K562 (cell line): ENCODE measurements at regions not wholly inside any gene's neighbourhood (a gene's known extent, or its start where the extent isn't known, plus 50 kb on each side); places are given as distances from the start of the nearest gene placed in this dataset.

Experiments used
- ATAC-seq: fragments of 200-7000 bp; cut with Tn5 transposase; 3 replicates; pipeline ENCODE4 v1.9.1; 2020; ENCODE audit warnings: moderate library complexity
- BruUV-seq: library from RNA; stranded (reverse); fragments of 400-500 nt; replicated peaks from 2 replicates; lab custom pipeline; 2021; lab: Mats Ljungman, UMichigan
- CTCF ChIA-PET: fragments of 300-600 bp; formaldehyde crosslinking; extraction: SDS; loops from one replicate; lab custom pipeline; 2021; ENCODE audit warnings: low intra/inter-chr PET ratio; lab: Yijun Ruan, JAX
- POLR2A ChIA-PET: fragments of 300-600, 350-650 bp; sonication (Branson Sonifier 250); formaldehyde crosslinking; extraction: SDS; loops from one replicate; lab custom pipeline; 2021; ENCODE audit warnings: antibody characterized with exemption, inconsistent platforms; lab: Yijun Ruan, JAX
- DNase-seq, 4 experiments: peaks; one replicate each; pipeline versions ENCODE4 v3.0.0 to v3.0.0-alpha.2; 2011 to 2018; ENCODE audit warnings: low spot score in 3 of 4, mixed read lengths in 3 of 4; ENCODE audit errors: extremely low read depth in 1 of 4
- FAIRE-seq: peaks from 2 replicates; lab custom pipeline; 2011; peaks lifted over from hg19 to GRCh38; lab: Jason Lieb, UNC
- H2AFZ ChIP-seq: 2 replicates; pipeline ENCODE4 v1.6.0; 2011; ENCODE audit warnings: low read depth, low read length, control low read depth, inconsistent platforms
- H3K27ac ChIP-seq: fragments of 200-600 bp; 3 replicates; pipeline ENCODE4 v1.8.0; 2011; ENCODE audit warnings: low read depth, mild to moderate bottlenecking, control low read depth, inconsistent platforms, low read length, moderate library complexity, mixed read lengths; ENCODE audit errors: extremely low read depth
- H3K27me3 ChIP-seq, 2 experiments: fragments of 300-600 bp in 1 of 2; 2 replicates in 1 of 2; 3 replicates in 1 of 2; pipeline versions ENCODE4 v1.6.0 to v1.8.0; 2011; ENCODE audit warnings: inconsistent platforms in 2 of 2, low read length in 2 of 2, mild to moderate bottlenecking in 1 of 2, mixed read lengths in 1 of 2, moderate library complexity in 1 of 2; ENCODE audit not compliant: control insufficient read depth in 2 of 2, insufficient read depth in 2 of 2
- H3K36me3 ChIP-seq: fragments of 300-600 bp; 3 replicates; pipeline ENCODE4 v1.8.0; 2011; ENCODE audit warnings: mild to moderate bottlenecking, low read length, inconsistent platforms; ENCODE audit not compliant: control insufficient read depth, insufficient read depth
- H3K4me1 ChIP-seq, 2 experiments: fragments of 200-600 bp in 1 of 2; replicated peaks in 1 of 2; 2 replicates in 1 of 2; 3 replicates in 1 of 2; pipeline versions ENCODE4 v1.5.1 to v1.8.0; 2011; ENCODE audit warnings: inconsistent platforms in 2 of 2, low read length in 2 of 2, mild to moderate bottlenecking in 1 of 2, mixed read lengths in 1 of 2, moderate library complexity in 1 of 2; ENCODE audit not compliant: control insufficient read depth in 2 of 2, insufficient read depth in 2 of 2
- H3K4me2 ChIP-seq: 2 replicates; pipeline ENCODE4 v1.6.1; 2011; ENCODE audit warnings: low read length, control low read depth, inconsistent platforms, mixed read lengths; ENCODE audit not compliant: insufficient read depth
- H3K4me3 ChIP-seq: fragments of 200-600 bp; sonication (generic), shearing (Covaris generic); 2 replicates; pipeline ENCODE4 v1.5.1; 2016; ENCODE audit warnings: control low read depth, inconsistent platforms
- H3K79me2 ChIP-seq: fragments of 200-600 bp; 3 replicates; pipeline ENCODE4 v1.8.0; 2011; ENCODE audit warnings: low read length, inconsistent platforms; ENCODE audit not compliant: control insufficient read depth, insufficient read depth
- H3K9ac ChIP-seq, 2 experiments: 2 replicates each; pipeline versions ENCODE4 v1.6.0 to v1.6.1; 2011; ENCODE audit warnings: low read depth in 2 of 2, low read length in 2 of 2, control low read depth in 1 of 2, inconsistent platforms in 1 of 2, mild to moderate bottlenecking in 1 of 2, mixed read lengths in 1 of 2; ENCODE audit not compliant: insufficient read depth in 1 of 2
- H3K9me1 ChIP-seq: one replicate; pipeline ENCODE4 v1.6.0; 2011; ENCODE audit warnings: inconsistent platforms, mild to moderate bottlenecking, low read length, moderate library complexity; ENCODE audit not compliant: control insufficient read depth, insufficient read depth
- H3K9me3 ChIP-seq: replicated peaks from 2 replicates; pipeline ENCODE4 v1.5.1; 2011; ENCODE audit warnings: low read depth, low read length, inconsistent platforms; ENCODE audit not compliant: control insufficient read depth, insufficient read depth
- H4K20me1 ChIP-seq: replicated peaks from 2 replicates; pipeline ENCODE4 v1.6.1; 2011; ENCODE audit warnings: low read length, inconsistent platforms, mixed read lengths; ENCODE audit not compliant: control insufficient read depth, insufficient read depth
- ARNT ChIP-seq, 2 experiments: fragments of 450-650 bp; IDR thresholded peaks; 2 replicates each; pipeline ENCODE4 v1.6.1; 2016; ENCODE audit warnings: mild to moderate bottlenecking in 1 of 2
- CEBPG ChIP-seq, 3 experiments: fragments of 200-800 bp in 1 of 3; sonication (Bioruptor generic) in 1 of 3; sonication (generic) in 1 of 3; formaldehyde crosslinking in 1 of 3; IDR thresholded peaks in 2 of 3; conservative IDR thresholded peaks in 1 of 3; 2 replicates each; pipeline versions ENCODE4 v1.6.1 to v1.8.0; 2016 to 2022; ENCODE audit warnings: missing compliant biosample characterization in 2 of 3, missing genetic modification characterization in 2 of 3, mild to moderate bottlenecking in 1 of 3, missing genetic modification reagents in 1 of 3
- FUS ChIP-seq: fragments of 200-400 bp; formaldehyde crosslinking; optimal IDR thresholded peaks from 2 replicates; pipeline ENCODE3; 2017; ENCODE audit warnings: low read depth, low read length
- HNRNPUL1 ChIP-seq: fragments of 200-400 bp; formaldehyde crosslinking; IDR thresholded peaks from 2 replicates; pipeline ENCODE4 v1.6.1; 2017; ENCODE audit warnings: low read length
- RFX1 ChIP-seq: fragments of 450-650 bp; IDR thresholded peaks from 2 replicates; pipeline ENCODE4 v1.6.1; 2016; ENCODE audit warnings: mild to moderate bottlenecking, moderate library complexity
- SMAD1 ChIP-seq: fragments of 150-350 bp; IDR thresholded peaks from 2 replicates; pipeline ENCODE4 v1.6.1; 2014; ENCODE audit warnings: low read length, low read depth; ENCODE audit not compliant: partially characterized antibody
- SP1 ChIP-seq: sonication (generic); formaldehyde crosslinking; IDR thresholded peaks from 2 replicates; pipeline ENCODE4 v1.8.1; 2022; ENCODE audit warnings: mild to moderate bottlenecking, missing genetic modification reagents
- WGBS: fragments of 100-300 bp; shearing (Covaris generic); methylation state at CpG from one replicate; pipeline ENCODE4 v1.1.6; 2016; ENCODE audit warnings: low coverage, mixed read lengths; ENCODE audit not compliant: insufficient coverage; ENCODE audit errors: missing lambda C conversion rate; 5-methylcytosine and 5-hydroxymethylcytosine counted together
- in situ Hi-C: fragments of 300-500 bp; cut with MboI; formaldehyde crosslinking; loops from 4 replicates; pipeline ENCODE4 v1.15.0; 2018; ENCODE audit warnings: inconsistent platforms, mixed read lengths
- intact Hi-C: fragments of 100-400 bp; cut with micrococcal nuclease; formaldehyde crosslinking; loops from 2 replicates; pipeline ENCODE4 v1.14.2; 2022
- TF ChIP-seq, protein P1 (sequence below), 2 experiments: fragments of 450-650 bp in 1 of 2; sonication (generic) in 1 of 2; formaldehyde crosslinking; conservative IDR thresholded peaks; 2 replicates each; pipeline versions ENCODE4 v1.4.0 to v1.8.1; 2020 to 2022; ENCODE audit warnings: mild to moderate bottlenecking in 1 of 2, missing genetic modification reagents in 1 of 2
- TF ChIP-seq, protein P2 (sequence below): fragments of 250-450 bp; sonication (Bioruptor Pico); IDR thresholded peaks from 2 replicates; pipeline ENCODE4 v1.5.0; 2020; ENCODE audit warnings: mild to moderate bottlenecking, borderline replicate concordance
- TF ChIP-seq, protein P3 (sequence below): sonication (generic); formaldehyde crosslinking; IDR thresholded peaks from 2 replicates; pipeline ENCODE4 v1.8.0; 2022; ENCODE audit warnings: mild to moderate bottlenecking, low read depth, missing genetic modification reagents
- TF ChIP-seq, protein P4 (sequence below), 2 experiments: fragments of 200-800 bp in 1 of 2; sonication (Bioruptor generic) in 1 of 2; sonication (generic) in 1 of 2; formaldehyde crosslinking in 1 of 2; IDR thresholded peaks in 1 of 2; conservative IDR thresholded peaks in 1 of 2; 2 replicates each; pipeline versions ENCODE4 v1.5.0 to v1.6.1; 2016 to 2020; ENCODE audit warnings: missing compliant biosample characterization in 1 of 2, missing genetic modification characterization in 1 of 2, missing genetic modification reagents in 1 of 2
- TF ChIP-seq, protein P5 (sequence below): fragments of 450-650 bp; IDR thresholded peaks from 2 replicates; pipeline ENCODE4 v1.6.1; 2017; ENCODE audit warnings: mild to moderate bottlenecking, moderate library complexity
- TF ChIP-seq, protein P6 (sequence below): fragments of 250-450 bp; sonication (Bioruptor Pico); IDR thresholded peaks from 2 replicates; pipeline ENCODE4 v1.8.0; 2021; ENCODE audit warnings: moderate library complexity, mild to moderate bottlenecking, inconsistent platforms

DNA sequence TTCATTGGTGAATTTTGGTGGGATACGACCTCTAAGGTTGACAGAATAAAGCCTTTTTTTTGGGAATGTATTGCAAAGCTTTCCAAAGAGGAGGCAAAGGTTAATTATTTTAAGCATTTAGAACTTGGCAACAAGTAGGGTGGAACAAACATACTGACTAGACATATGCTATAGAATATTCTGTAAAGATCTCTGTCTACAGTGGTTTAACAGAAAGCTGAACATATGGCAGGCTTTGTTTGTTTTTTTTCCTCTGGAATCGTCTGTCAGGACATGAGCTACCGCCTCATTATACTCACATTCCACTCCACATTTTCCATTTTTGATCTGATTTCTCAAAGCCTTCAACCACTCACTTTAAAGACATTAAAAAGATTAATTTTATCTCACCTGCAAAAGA is 153.4 kb upstream of the PELI2 start:
- no peaks in the 10 kb centered on the region for H3K4me1 ChIP-seq
- POLR2A ChIA-PET = no interaction called here
- intact Hi-C loops (no loop called here), in situ Hi-C loops (no loop called here)
- no peaks in the 10 kb centered on the region for H3K9me3 ChIP-seq
- H3K27ac ChIP-seq = no peak overlapping the region
- no peaks in the 10 kb centered on the region for H3K79me2 ChIP-seq
- H3K4me3 ChIP-seq = no peak overlapping the region
- no peak overlapping the region for H2AFZ ChIP-seq
- FAIRE-seq (no peak), DNase-seq (no peak), ATAC-seq (no peak)
- no peak overlapping the region for H3K9ac ChIP-seq
- no peak overlapping the region for H3K4me2 ChIP-seq
- H3K27me3 ChIP-seq = no peaks in the 10 kb centered on the region; a peak in 1 of 5 replicates
- H3K36me3 ChIP-seq = no peaks in the 10 kb centered on the region
- CTCF ChIA-PET = no interaction called here
- no peaks in the 10 kb centered on the region for H4K20me1 ChIP-seq
- BruUV-seq = no TSS peak
- WGBS = 3% methylated on average over 3 of the region's 3 CpGs
- no peaks in the 10 kb centered on the region for H3K9me1 ChIP-seq
- TF ChIP-seq, protein P1, sequence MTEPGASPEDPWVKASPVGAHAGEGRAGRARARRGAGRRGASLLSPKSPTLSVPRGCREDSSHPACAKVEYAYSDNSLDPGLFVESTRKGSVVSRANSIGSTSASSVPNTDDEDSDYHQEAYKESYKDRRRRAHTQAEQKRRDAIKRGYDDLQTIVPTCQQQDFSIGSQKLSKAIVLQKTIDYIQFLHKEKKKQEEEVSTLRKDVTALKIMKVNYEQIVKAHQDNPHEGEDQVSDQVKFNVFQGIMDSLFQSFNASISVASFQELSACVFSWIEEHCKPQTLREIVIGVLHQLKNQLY (CRISPR knock-in tag; conservative IDR thresholded peaks at IDR 0.05) = no peak
- no peak for TF ChIP-seq RFX1
- TF ChIP-seq, protein P2, sequence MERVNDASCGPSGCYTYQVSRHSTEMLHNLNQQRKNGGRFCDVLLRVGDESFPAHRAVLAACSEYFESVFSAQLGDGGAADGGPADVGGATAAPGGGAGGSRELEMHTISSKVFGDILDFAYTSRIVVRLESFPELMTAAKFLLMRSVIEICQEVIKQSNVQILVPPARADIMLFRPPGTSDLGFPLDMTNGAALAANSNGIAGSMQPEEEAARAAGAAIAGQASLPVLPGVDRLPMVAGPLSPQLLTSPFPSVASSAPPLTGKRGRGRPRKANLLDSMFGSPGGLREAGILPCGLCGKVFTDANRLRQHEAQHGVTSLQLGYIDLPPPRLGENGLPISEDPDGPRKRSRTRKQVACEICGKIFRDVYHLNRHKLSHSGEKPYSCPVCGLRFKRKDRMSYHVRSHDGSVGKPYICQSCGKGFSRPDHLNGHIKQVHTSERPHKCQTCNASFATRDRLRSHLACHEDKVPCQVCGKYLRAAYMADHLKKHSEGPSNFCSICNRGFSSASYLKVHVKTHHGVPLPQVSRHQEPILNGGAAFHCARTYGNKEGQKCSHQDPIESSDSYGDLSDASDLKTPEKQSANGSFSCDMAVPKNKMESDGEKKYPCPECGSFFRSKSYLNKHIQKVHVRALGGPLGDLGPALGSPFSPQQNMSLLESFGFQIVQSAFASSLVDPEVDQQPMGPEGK = no peak
- TF ChIP-seq HNRNPUL1 = no peak
- no peak for TF ChIP-seq ARNT (IDR thresholded peaks at IDR 0.05)
- TF ChIP-seq SMAD1 = no peak
- no peak for TF ChIP-seq CEBPG (CRISPR knock-in tag; IDR thresholded peaks at IDR 0.05)
- no peak for TF ChIP-seq CEBPG (tag; conservative IDR thresholded peaks at IDR 0.05 in 1 of 2, IDR thresholded peaks at IDR 0.05 in 1 of 2)
- TF ChIP-seq, protein P3, sequence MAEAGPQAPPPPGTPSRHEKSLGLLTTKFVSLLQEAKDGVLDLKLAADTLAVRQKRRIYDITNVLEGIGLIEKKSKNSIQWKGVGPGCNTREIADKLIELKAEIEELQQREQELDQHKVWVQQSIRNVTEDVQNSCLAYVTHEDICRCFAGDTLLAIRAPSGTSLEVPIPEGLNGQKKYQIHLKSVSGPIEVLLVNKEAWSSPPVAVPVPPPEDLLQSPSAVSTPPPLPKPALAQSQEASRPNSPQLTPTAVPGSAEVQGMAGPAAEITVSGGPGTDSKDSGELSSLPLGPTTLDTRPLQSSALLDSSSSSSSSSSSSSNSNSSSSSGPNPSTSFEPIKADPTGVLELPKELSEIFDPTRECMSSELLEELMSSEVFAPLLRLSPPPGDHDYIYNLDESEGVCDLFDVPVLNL (CRISPR knock-in tag) = no peak
- TF ChIP-seq, protein P4, sequence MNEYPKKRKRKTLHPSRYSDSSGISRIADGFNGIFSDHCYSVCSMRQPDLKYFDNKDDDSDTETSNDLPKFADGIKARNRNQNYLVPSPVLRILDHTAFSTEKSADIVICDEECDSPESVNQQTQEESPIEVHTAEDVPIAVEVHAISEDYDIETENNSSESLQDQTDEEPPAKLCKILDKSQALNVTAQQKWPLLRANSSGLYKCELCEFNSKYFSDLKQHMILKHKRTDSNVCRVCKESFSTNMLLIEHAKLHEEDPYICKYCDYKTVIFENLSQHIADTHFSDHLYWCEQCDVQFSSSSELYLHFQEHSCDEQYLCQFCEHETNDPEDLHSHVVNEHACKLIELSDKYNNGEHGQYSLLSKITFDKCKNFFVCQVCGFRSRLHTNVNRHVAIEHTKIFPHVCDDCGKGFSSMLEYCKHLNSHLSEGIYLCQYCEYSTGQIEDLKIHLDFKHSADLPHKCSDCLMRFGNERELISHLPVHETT (CRISPR knock-in tag; conservative IDR thresholded peaks at IDR 0.05 in 1 of 2, IDR thresholded peaks at IDR 0.05 in 1 of 2) = no peak
- TF ChIP-seq FUS = no peak
- TF ChIP-seq SP1 (CRISPR knock-in tag) = no peak
- TF ChIP-seq, protein P5, sequence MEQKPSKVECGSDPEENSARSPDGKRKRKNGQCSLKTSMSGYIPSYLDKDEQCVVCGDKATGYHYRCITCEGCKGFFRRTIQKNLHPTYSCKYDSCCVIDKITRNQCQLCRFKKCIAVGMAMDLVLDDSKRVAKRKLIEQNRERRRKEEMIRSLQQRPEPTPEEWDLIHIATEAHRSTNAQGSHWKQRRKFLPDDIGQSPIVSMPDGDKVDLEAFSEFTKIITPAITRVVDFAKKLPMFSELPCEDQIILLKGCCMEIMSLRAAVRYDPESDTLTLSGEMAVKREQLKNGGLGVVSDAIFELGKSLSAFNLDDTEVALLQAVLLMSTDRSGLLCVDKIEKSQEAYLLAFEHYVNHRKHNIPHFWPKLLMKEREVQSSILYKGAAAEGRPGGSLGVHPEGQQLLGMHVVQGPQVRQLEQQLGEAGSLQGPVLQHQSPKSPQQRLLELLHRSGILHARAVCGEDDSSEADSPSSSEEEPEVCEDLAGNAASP = no peak
- TF ChIP-seq, protein P6, sequence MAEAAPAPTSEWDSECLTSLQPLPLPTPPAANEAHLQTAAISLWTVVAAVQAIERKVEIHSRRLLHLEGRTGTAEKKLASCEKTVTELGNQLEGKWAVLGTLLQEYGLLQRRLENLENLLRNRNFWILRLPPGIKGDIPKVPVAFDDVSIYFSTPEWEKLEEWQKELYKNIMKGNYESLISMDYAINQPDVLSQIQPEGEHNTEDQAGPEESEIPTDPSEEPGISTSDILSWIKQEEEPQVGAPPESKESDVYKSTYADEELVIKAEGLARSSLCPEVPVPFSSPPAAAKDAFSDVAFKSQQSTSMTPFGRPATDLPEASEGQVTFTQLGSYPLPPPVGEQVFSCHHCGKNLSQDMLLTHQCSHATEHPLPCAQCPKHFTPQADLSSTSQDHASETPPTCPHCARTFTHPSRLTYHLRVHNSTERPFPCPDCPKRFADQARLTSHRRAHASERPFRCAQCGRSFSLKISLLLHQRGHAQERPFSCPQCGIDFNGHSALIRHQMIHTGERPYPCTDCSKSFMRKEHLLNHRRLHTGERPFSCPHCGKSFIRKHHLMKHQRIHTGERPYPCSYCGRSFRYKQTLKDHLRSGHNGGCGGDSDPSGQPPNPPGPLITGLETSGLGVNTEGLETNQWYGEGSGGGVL (CRISPR knock-in tag) = no peak
